HCT116 (cell line): ENCODE measurements at regions not wholly inside any gene's neighbourhood (a gene's known extent, or its start where the extent isn't known, plus 50 kb on each side); places are given as distances from the start of the nearest gene placed in this dataset.

Experiments
- ATAC-seq: fragments of 200-7000 bp; cut with Tn5 transposase; 2 replicates; pipeline ENCODE4 v1.9.1; 2020; ENCODE audit warnings: mild to moderate bottlenecking, moderate library complexity
- BruUV-seq: library from RNA; stranded (reverse); fragments of 400-500 nt; replicated peaks from 2 replicates; lab custom pipeline; 2021; lab: Mats Ljungman, UMichigan
- CTCF ChIA-PET: fragments of 300-600 bp; sonication (Branson Sonifier 250); formaldehyde crosslinking; loops from one replicate; lab custom pipeline; 2021; ENCODE audit warnings: antibody characterized with exemption; lab: Charles Lee
- POLR2A ChIA-PET: fragments of 300-600, 350-600 bp; sonication (Branson Sonifier 250); formaldehyde crosslinking; loops from one replicate; lab custom pipeline; 2021; ENCODE audit warnings: antibody characterized with exemption; lab: Charles Lee
- RAD21 ChIA-PET, 2 experiments: fragments of 300-600 bp; sonication (Branson Sonifier 250); formaldehyde crosslinking; loops; one replicate each; lab custom pipeline; 2023; ENCODE audit warnings: low total read pairs in 2 of 2; ENCODE audit not compliant: uncharacterized antibody in 2 of 2, unreplicated experiment in 2 of 2, low non-redundant PET in 1 of 2; lab: Charles Lee
- DNase-seq: peaks from one replicate; pipeline ENCODE4 v3.0.0-alpha.2; 2010; ENCODE audit warnings: low read depth, low spot score
- H2AFZ ChIP-seq: fragments of 200-600 bp; shearing (Covaris generic), sonication (generic); 2 replicates; pipeline ENCODE4 v1.6.1; 2017; ENCODE audit warnings: low read depth, mixed run types, mixed read lengths, antibody characterized with exemption, low read length; ENCODE audit not compliant: poor library complexity, severe bottlenecking
- H3K27ac ChIP-seq: 2 replicates; pipeline ENCODE4 v1.5.1; 2012; ENCODE audit warnings: low read depth, low read length
- H3K27me3 ChIP-seq: fragments of 200-600 bp; sonication (generic); 2 replicates; pipeline ENCODE4 v1.6.1; 2016; ENCODE audit warnings: mixed run types, low read length, mixed read lengths; ENCODE audit not compliant: insufficient read depth
- H3K36me3 ChIP-seq, 2 experiments: fragments of 200-500 bp in 1 of 2; fragments of 200-600 bp in 1 of 2; sonication (Bioruptor generic) in 1 of 2; sonication (generic) in 1 of 2; 2 replicates each; pipeline versions ENCODE4 v1.5.1 to v1.6.1; 2014 to 2016; ENCODE audit warnings: low read length in 2 of 2, inconsistent platforms in 1 of 2, mixed read lengths in 1 of 2, mixed run types in 1 of 2; ENCODE audit not compliant: insufficient read depth in 2 of 2, control insufficient read depth in 1 of 2
- H3K4me1 ChIP-seq, 2 experiments: fragments of 200-600 bp in 1 of 2; sonication (generic) in 1 of 2; 2 replicates each; pipeline versions ENCODE4 v1.5.1 to v1.6.1; 2012 to 2017; ENCODE audit warnings: low read length in 2 of 2, inconsistent platforms in 1 of 2, mild to moderate bottlenecking in 1 of 2, mixed read lengths in 1 of 2, mixed run types in 1 of 2, moderate library complexity in 1 of 2; ENCODE audit not compliant: insufficient read depth in 2 of 2, control insufficient read depth in 1 of 2
- H3K4me2 ChIP-seq: fragments of 200-600 bp; sonication (generic); 2 replicates; pipeline ENCODE4 v1.6.1; 2017; ENCODE audit warnings: mixed run types, low read length, mixed read lengths
- H3K4me3 ChIP-seq, 2 experiments: fragments of 200-600 bp in 1 of 2; sonication (generic) in 1 of 2; replicated peaks in 1 of 2; 2 replicates each; pipeline ENCODE4 v1.5.1; 2011 to 2016; ENCODE audit warnings: low read length in 2 of 2, control low read depth in 1 of 2, low read depth in 1 of 2, mild to moderate bottlenecking in 1 of 2, mixed read lengths in 1 of 2, mixed run types in 1 of 2
- H3K79me2 ChIP-seq: fragments of 200-600 bp; sonication (generic); 2 replicates; pipeline ENCODE4 v1.6.1; 2017; ENCODE audit warnings: mild to moderate bottlenecking, mixed run types, low read length, moderate library complexity, mixed read lengths; ENCODE audit not compliant: insufficient read depth
- H3K9ac ChIP-seq: fragments of 200-600 bp; sonication (generic); 2 replicates; pipeline ENCODE4 v1.6.1; 2016; ENCODE audit warnings: low read length, mixed read lengths
- H3K9me2 ChIP-seq: fragments of 200-600 bp; sonication (generic), shearing (Covaris generic); 2 replicates; pipeline ENCODE4 v1.6.1; 2017; ENCODE audit warnings: mixed run types, mild to moderate bottlenecking, moderate library complexity; ENCODE audit not compliant: insufficient read depth
- H3K9me3 ChIP-seq, 2 experiments: fragments of 200-500 bp in 1 of 2; fragments of 200-600 bp in 1 of 2; sonication (Bioruptor generic) in 1 of 2; sonication (generic) in 1 of 2; 2 replicates each; pipeline ENCODE4 v1.6.1; 2014 to 2017; ENCODE audit warnings: low read length in 2 of 2, mixed read lengths in 2 of 2, inconsistent platforms in 1 of 2, low read depth in 1 of 2, mild to moderate bottlenecking in 1 of 2, mixed run types in 1 of 2, moderate library complexity in 1 of 2; ENCODE audit not compliant: control insufficient read depth in 1 of 2, insufficient read depth in 1 of 2
- H4K20me1 ChIP-seq: fragments of 200-600 bp; sonication (generic), shearing (Covaris generic); 2 replicates; pipeline ENCODE4 v1.6.1; 2017; ENCODE audit warnings: mixed run types, mild to moderate bottlenecking, moderate library complexity; ENCODE audit not compliant: insufficient read depth
- CBX3 ChIP-seq: IDR thresholded peaks from 2 replicates; pipeline ENCODE4 v1.6.1; 2012; ENCODE audit warnings: low read depth
- EGR1 ChIP-seq: IDR thresholded peaks from 2 replicates; pipeline ENCODE4 v1.6.1; 2012; ENCODE audit warnings: low read depth
- ELF1 ChIP-seq: IDR thresholded peaks from 2 replicates; pipeline ENCODE4 v1.6.1; 2012; ENCODE audit warnings: low read depth, borderline replicate concordance
- EZH2 ChIP-seq: fragments of 200-600 bp; sonication (generic); IDR thresholded peaks from 2 replicates; pipeline ENCODE4 v1.6.1; 2017; ENCODE audit warnings: antibody characterized with exemption, mixed run types
- FOSL1 ChIP-seq: IDR thresholded peaks from 2 replicates; pipeline ENCODE4 v1.6.1; 2012; ENCODE audit warnings: low read depth
- JUND ChIP-seq: IDR thresholded peaks from 2 replicates; pipeline ENCODE4 v1.6.1; 2012
- POLR2A ChIP-seq: IDR thresholded peaks from 2 replicates; pipeline ENCODE4 v1.7.0; 2011; ENCODE audit warnings: borderline replicate concordance; ENCODE audit not compliant: insufficient read depth, insufficient read length; ENCODE audit errors: extremely low read depth
- POLR2AphosphoS5 ChIP-seq: IDR thresholded peaks from 2 replicates; pipeline ENCODE4 v1.6.1; 2011; ENCODE audit warnings: mild to moderate bottlenecking, low read depth, low read length, moderate library complexity
- RAD21 ChIP-seq: IDR thresholded peaks from 2 replicates; pipeline ENCODE4 v1.6.1; 2012; ENCODE audit warnings: low read depth, mild to moderate bottlenecking
- SIN3A ChIP-seq: IDR thresholded peaks from 2 replicates; pipeline ENCODE4 v1.6.1; 2012; ENCODE audit warnings: low read depth
- SP1 ChIP-seq: IDR thresholded peaks from 2 replicates; pipeline ENCODE4 v1.6.1; 2012; ENCODE audit warnings: low read depth
- YY1 ChIP-seq: IDR thresholded peaks from 2 replicates; pipeline ENCODE4 v1.6.1; 2011; ENCODE audit warnings: low read length, low read depth, moderate library complexity, mild to moderate bottlenecking; ENCODE audit not compliant: insufficient replicate concordance; ENCODE audit errors: extremely low read depth
- ZFX ChIP-seq: fragments of 450-650 bp; IDR thresholded peaks from 2 replicates; pipeline ENCODE4 v1.6.1; 2017
- intact Hi-C: fragments of 100-400 bp; cut with micrococcal nuclease; formaldehyde crosslinking; loops from 2 replicates; pipeline ENCODE4 v1.10.0; 2022
- TF ChIP-seq, protein P1 (sequence below): IDR thresholded peaks from 2 replicates; pipeline ENCODE4 v1.6.1; 2012; ENCODE audit warnings: low read depth
- TF ChIP-seq, protein P2 (sequence below): IDR thresholded peaks from 2 replicates; pipeline ENCODE4 v1.6.1; 2011; ENCODE audit warnings: mild to moderate bottlenecking, low read length, moderate library complexity; ENCODE audit not compliant: insufficient replicate concordance; ENCODE audit errors: extremely low read depth
- TF ChIP-seq, protein P3 (sequence below): IDR thresholded peaks from 2 replicates; pipeline ENCODE4 v1.6.1; 2012
- TF ChIP-seq, protein P4 (sequence below): IDR thresholded peaks from 2 replicates; pipeline ENCODE4 v1.6.1; 2012

DNA sequence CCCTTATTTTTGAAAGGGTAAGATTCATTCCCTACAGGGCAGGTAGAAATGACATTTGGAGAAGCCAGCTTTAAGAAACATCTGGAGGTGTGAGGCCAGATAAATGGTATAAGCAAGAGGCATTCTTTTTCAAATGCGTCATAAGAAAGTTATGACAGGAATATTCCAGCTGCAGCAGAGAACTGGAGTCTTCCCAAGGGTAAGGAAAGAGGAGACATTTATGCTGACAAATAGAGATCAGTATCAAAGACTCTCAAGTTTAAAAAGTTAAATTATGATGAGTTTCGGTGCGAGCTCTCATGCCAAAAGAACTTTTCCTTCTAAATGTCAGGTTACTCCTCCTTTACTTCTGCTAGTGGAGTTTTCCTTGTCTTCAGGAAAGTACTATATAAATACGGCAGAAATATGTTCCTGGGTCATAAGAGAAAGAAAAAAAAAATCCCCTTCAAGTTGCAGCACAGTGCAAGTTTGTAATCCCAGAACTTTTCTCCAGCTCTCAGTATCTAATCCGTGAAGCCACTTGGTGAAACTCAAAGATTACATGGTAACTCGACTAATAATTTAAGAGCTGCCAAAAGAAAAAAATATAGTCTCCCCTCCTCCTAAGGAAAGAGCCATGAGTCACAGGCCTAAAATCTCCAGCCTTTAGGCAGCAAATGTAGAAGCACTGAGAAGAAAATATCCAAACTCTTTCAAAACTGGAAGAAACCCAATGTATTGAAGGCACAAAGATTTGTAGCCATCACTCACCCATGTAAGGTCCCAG, 428.1 kb downstream of the MEIS1 start:
- no peaks in the 10 kb centered on the region for H3K4me1 ChIP-seq
- H4K20me1 ChIP-seq = no peaks in the 10 kb centered on the region
- CTCF ChIA-PET = no interaction called here
- no peaks in the 10 kb centered on the region for H3K9me2 ChIP-seq
- no peak overlapping the region for H2AFZ ChIP-seq
- intact Hi-C loops = no loop called here
- no peak overlapping the region for H3K9ac ChIP-seq
- no TSS peak for BruUV-seq
- H3K27ac ChIP-seq = no peak overlapping the region
- H3K9me3 ChIP-seq = no peaks in the 10 kb centered on the region
- no peak for TF ChIP-seq ZFX
- TF ChIP-seq EGR1 = no peak
- TF ChIP-seq POLR2A = no peak
- no peak for TF ChIP-seq SP1
- no peak for TF ChIP-seq EZH2
- TF ChIP-seq POLR2AphosphoS5 = no peak
- TF ChIP-seq, protein P1, sequence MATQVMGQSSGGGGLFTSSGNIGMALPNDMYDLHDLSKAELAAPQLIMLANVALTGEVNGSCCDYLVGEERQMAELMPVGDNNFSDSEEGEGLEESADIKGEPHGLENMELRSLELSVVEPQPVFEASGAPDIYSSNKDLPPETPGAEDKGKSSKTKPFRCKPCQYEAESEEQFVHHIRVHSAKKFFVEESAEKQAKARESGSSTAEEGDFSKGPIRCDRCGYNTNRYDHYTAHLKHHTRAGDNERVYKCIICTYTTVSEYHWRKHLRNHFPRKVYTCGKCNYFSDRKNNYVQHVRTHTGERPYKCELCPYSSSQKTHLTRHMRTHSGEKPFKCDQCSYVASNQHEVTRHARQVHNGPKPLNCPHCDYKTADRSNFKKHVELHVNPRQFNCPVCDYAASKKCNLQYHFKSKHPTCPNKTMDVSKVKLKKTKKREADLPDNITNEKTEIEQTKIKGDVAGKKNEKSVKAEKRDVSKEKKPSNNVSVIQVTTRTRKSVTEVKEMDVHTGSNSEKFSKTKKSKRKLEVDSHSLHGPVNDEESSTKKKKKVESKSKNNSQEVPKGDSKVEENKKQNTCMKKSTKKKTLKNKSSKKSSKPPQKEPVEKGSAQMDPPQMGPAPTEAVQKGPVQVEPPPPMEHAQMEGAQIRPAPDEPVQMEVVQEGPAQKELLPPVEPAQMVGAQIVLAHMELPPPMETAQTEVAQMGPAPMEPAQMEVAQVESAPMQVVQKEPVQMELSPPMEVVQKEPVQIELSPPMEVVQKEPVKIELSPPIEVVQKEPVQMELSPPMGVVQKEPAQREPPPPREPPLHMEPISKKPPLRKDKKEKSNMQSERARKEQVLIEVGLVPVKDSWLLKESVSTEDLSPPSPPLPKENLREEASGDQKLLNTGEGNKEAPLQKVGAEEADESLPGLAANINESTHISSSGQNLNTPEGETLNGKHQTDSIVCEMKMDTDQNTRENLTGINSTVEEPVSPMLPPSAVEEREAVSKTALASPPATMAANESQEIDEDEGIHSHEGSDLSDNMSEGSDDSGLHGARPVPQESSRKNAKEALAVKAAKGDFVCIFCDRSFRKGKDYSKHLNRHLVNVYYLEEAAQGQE = no peak
- no peak for TF ChIP-seq JUND
- TF ChIP-seq SIN3A = no peak
- TF ChIP-seq, protein P2, sequence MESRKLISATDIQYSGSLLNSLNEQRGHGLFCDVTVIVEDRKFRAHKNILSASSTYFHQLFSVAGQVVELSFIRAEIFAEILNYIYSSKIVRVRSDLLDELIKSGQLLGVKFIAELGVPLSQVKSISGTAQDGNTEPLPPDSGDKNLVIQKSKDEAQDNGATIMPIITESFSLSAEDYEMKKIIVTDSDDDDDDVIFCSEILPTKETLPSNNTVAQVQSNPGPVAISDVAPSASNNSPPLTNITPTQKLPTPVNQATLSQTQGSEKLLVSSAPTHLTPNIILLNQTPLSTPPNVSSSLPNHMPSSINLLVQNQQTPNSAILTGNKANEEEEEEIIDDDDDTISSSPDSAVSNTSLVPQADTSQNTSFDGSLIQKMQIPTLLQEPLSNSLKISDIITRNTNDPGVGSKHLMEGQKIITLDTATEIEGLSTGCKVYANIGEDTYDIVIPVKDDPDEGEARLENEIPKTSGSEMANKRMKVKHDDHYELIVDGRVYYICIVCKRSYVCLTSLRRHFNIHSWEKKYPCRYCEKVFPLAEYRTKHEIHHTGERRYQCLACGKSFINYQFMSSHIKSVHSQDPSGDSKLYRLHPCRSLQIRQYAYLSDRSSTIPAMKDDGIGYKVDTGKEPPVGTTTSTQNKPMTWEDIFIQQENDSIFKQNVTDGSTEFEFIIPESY = no peak
- TF ChIP-seq, protein P3, sequence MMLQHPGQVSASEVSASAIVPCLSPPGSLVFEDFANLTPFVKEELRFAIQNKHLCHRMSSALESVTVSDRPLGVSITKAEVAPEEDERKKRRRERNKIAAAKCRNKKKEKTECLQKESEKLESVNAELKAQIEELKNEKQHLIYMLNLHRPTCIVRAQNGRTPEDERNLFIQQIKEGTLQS = no peak
- TF ChIP-seq YY1 = no peak
- TF ChIP-seq RAD21 = no peak
- no peak for TF ChIP-seq FOSL1
- no peak for TF ChIP-seq ELF1
- TF ChIP-seq, protein P4, sequence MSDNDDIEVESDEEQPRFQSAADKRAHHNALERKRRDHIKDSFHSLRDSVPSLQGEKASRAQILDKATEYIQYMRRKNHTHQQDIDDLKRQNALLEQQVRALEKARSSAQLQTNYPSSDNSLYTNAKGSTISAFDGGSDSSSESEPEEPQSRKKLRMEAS = no peak
- no peak for TF ChIP-seq CBX3
- ATAC-seq (no peak), DNase-seq (no peak)
- POLR2A ChIA-PET = no interaction called here
- no peaks in the 10 kb centered on the region for H3K27me3 ChIP-seq
- no peak overlapping the region for H3K4me3 ChIP-seq
- H3K36me3 ChIP-seq = no peaks in the 10 kb centered on the region
- RAD21 ChIA-PET = no interaction called here
- H3K4me2 ChIP-seq = no peak overlapping the region
- H3K79me2 ChIP-seq = no peaks in the 10 kb centered on the region
